ENCODE measurements at regions not wholly inside any gene's neighbourhood (a gene's known extent, or its start where the extent isn't known, plus 50 kb on each side); places are given as distances from the start of the nearest gene placed in this dataset.

DNA sequence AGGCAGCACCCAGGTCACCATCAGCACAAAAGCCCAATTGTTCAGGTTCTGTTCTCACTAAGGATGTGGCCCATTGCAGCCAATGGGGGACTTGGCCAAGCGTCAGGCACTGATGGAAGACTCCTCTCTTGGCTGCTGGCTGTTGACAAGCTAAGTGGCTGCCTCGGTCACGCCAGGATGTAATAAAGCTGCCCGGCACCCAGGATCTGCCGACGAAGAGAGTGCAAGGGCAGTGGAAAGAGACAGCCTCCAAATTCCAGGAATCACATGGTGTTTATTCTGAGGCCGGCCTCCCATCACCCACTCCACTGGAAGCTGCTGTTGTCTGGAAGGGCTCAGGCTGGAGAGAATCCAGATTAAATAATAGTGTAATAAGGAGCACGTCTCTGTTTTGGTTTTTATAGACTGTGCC lies 451.8 kb upstream of the TBX3 start:
- TF ChIP-seq, protein P1, sequence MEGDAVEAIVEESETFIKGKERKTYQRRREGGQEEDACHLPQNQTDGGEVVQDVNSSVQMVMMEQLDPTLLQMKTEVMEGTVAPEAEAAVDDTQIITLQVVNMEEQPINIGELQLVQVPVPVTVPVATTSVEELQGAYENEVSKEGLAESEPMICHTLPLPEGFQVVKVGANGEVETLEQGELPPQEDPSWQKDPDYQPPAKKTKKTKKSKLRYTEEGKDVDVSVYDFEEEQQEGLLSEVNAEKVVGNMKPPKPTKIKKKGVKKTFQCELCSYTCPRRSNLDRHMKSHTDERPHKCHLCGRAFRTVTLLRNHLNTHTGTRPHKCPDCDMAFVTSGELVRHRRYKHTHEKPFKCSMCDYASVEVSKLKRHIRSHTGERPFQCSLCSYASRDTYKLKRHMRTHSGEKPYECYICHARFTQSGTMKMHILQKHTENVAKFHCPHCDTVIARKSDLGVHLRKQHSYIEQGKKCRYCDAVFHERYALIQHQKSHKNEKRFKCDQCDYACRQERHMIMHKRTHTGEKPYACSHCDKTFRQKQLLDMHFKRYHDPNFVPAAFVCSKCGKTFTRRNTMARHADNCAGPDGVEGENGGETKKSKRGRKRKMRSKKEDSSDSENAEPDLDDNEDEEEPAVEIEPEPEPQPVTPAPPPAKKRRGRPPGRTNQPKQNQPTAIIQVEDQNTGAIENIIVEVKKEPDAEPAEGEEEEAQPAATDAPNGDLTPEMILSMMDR (IDR thresholded peaks at IDR 0.05): no peak
- Histone ChIP-seq H3K36me3 (no peaks in the 10 kb centered on the region), H3K4me3 (no peak overlapping the region), H3K4me1 (peaks cover 0 to 12% (median 3%) of the 10 kb centered on the region in 4 donors), H3K27ac (peak overlapping the region; percentile 20 to 72 (median 71)), H3K9me3 (no peaks in the 10 kb centered on the region), H3K27me3 (no peaks in the 10 kb centered on the region)
- DNase-seq (peak; percentile 83 to 89 (median 87)), ATAC-seq (peak; percentile 89 to 98 (median 93))
- intact Hi-C loops (cut with DNase I): no loop called here
- WGBS (ENCODE audit: insufficient coverage, low coverage, low lambda C conversion rate, missing lambda C conversion rate): 19% methylated on average over 8 of the region's 8 CpGs

DNA sequence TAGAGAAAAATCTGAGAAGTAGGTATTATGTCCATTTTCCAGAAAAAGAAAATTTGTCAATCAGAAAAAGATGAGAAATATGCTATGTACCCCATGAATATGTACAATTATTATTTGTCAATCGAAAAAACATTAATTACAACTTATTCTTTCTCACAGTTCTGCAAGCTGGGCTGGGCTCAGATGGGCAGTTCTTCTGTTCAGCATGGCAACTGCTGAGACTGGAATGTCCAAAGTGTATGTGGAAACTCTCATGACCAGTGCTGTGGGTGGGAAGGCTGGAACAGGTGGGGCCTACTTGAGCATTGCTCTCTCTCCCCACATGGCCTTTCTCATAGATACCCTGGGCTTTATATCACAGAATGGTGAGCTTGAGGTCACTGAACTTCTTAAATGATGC lies 450.3 kb upstream of the TBX3 start:
- ATAC-seq (no peak), DNase-seq (no peak)
- no peaks in the 10 kb centered on the region for H3K36me3 ChIP-seq
- intact Hi-C loops (cut with DNase I): no loop called here
- WGBS (ENCODE audit: insufficient coverage, low coverage, low lambda C conversion rate, missing lambda C conversion rate): 64% methylated on average over 1 of the region's 1 CpG
- H3K4me3 ChIP-seq: no peak overlapping the region
- H3K27me3 ChIP-seq: no peaks in the 10 kb centered on the region
- TF ChIP-seq, protein P1 (IDR thresholded peaks at IDR 0.05): no peak
- no peak for TF ChIP-seq POLR2A (IDR thresholded peaks at IDR 0.05)
- H3K4me1 ChIP-seq: peaks cover 0 to 17% (median 8%) of the 10 kb centered on the region in 4 donors
- no peaks in the 10 kb centered on the region for H3K9me3 ChIP-seq
- H3K27ac ChIP-seq: no peak overlapping the region

DNA sequence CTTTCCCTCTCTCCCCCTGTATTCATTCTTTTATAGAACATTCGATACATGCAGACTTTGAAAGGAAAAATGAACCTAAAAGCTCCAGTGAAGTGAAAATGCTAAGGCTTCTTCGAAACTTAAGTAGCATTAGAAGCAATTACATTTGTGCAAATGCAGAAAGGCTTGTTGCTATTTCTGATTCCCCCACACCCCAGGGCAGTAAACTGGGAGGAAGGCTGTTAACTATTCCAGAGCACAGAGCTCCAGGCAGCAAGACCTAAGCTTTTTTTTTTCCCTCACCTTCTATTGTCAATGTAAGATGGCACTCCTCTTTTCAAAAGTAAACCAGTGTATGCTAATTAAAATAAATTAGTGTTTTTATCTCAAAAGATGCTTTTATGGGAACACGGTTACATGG lies 448.9 kb upstream of the TBX3 start:
- peaks cover 0 to 22% (median 10%) of the 10 kb centered on the region in 4 donors for H3K4me1 ChIP-seq
- TF ChIP-seq POLR2A (IDR thresholded peaks at IDR 0.05): no peak
- TF ChIP-seq, protein P1 (IDR thresholded peaks at IDR 0.05): no peak
- intact Hi-C loops (cut with DNase I): no loop called here
- no peak for ATAC-seq
- no peaks in the 10 kb centered on the region for H3K36me3 ChIP-seq
- H3K9me3 ChIP-seq: no peaks in the 10 kb centered on the region
- H3K4me3 ChIP-seq: no peak overlapping the region
- H3K27me3 ChIP-seq: no peaks in the 10 kb centered on the region
- no peak for DNase-seq
- no peak overlapping the region for H3K27ac ChIP-seq
- 80% methylated on average over 3 of the region's 3 CpGs for WGBS (ENCODE audit: insufficient coverage, low coverage, low lambda C conversion rate, missing lambda C conversion rate)

DNA sequence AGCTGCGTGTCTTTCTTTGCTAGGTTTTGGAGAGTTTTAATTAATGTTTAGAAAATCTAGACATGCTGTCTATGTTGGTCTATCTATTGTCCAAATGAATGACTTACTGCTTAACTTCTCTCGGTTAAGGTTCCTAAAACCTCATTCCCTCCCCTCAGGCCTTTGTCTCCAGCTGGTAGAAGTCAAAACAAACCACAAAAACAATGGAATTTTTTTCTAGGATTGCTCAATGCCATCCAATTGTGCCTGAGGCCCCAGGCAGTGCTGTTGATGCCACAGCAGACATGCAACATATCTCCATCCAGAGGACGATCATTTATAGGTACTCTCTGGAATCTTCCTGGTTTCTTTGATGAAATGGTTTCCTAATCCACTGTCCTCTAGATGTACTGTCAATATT lies 448.2 kb upstream of the TBX3 start:
- ATAC-seq (no peak), DNase-seq (no peak)
- H3K27ac ChIP-seq: no peak overlapping the region
- TF ChIP-seq, protein P1 (IDR thresholded peaks at IDR 0.05): no peak
- TF ChIP-seq POLR2A (IDR thresholded peaks at IDR 0.05): no peak
- H3K4me1 ChIP-seq: peaks cover 0 to 22% (median 10%) of the 10 kb centered on the region in 4 donors
- no peaks in the 10 kb centered on the region for H3K9me3 ChIP-seq
- H3K27me3 ChIP-seq: no peaks in the 10 kb centered on the region
- no peaks in the 10 kb centered on the region for H3K36me3 ChIP-seq
- intact Hi-C loops (cut with DNase I): no loop called here
- WGBS (ENCODE audit: insufficient coverage, low coverage, low lambda C conversion rate, missing lambda C conversion rate): 64% methylated on average over 3 of the region's 3 CpGs
- no peak overlapping the region for H3K4me3 ChIP-seq

DNA sequence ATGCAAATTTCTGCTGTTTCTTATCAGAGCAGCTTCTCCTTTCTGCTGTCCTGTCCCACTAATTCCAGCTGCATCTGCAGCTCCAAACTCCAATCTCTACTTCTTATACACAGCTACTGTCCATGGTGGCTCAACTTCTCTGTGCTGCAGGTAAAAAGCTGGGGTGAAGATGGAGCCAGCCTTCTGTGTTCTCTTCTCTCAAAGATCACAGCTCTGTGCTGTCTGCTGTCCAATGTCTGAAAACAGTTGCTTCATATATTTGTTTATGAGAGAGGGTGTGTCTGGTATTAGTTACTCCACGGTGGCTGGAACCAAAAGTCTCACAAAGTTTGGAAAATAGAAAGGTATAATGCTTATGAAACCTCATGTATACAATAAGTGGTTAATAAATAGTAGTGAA lies 445.8 kb upstream of the TBX3 start:
- no peak for TF ChIP-seq POLR2A (IDR thresholded peaks at IDR 0.05)
- TF ChIP-seq, protein P1 (IDR thresholded peaks at IDR 0.05): no peak
- Histone ChIP-seq H3K9me3 (no peaks in the 10 kb centered on the region), H3K27me3 (no peaks in the 10 kb centered on the region), H3K4me3 (no peak overlapping the region), H3K36me3 (no peaks in the 10 kb centered on the region), H3K4me1 (peaks cover 0 to 17% (median 5%) of the 10 kb centered on the region in 4 donors), H3K27ac (peak overlapping the region in 2 of 3 donors; percentile 7 to 41)
- intact Hi-C loops (cut with DNase I): no loop called here
- WGBS (ENCODE audit: insufficient coverage, low coverage, low lambda C conversion rate, missing lambda C conversion rate): 17% methylated on average over 1 of the region's 1 CpG
- DNase-seq: peak in 1 of 3 donors; percentile 61
- peak; percentile 97 to 99 (median 98) for ATAC-seq
